ENCODE measurements at regions not wholly inside any gene's neighbourhood (a gene's known extent, or its start where the extent isn't known, plus 50 kb on each side); places are given as distances from the start of the nearest gene placed in this dataset.

DNA sequence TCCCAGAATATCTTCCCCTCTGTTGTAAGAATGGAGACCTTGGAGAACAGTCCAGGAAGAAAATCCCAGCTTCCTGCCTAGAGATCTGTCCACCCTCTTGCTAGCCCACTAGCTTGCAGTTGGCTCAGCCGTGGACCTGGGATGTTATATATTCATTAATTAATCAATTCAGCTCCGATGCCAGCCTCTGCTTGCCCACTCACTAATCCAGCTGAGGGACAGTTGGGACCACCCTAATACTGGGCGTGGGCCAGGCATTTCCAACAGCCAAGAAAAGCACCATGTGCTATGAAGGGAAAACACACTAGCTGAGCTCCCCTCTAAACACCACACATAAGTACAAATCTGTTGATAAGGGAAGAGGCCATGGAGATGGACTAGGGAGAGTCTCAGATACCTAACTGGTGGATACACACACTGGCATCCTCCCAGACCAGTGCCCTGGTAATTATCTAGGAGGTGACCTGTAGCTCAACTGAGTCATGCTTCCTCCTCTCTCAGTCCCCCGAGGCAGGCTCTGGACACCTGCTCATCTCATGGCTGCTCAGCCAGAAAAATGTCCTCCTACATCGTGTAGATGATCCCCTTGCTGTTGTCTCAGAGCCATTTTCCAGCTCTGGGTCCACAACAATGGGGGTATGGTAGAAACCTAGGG lies 78.9 kb downstream of the ANKRD60 start:
- Histone ChIP-seq H3K36me3 (ENCODE audit: insufficient read depth, low read length) (no peaks in the 10 kb centered on the region), H4K20me1 (ENCODE audit: insufficient read depth, low read length, poor library complexity, severe bottlenecking) (no peaks in the 10 kb centered on the region), H3K9me2 (replicated peaks; ENCODE audit: low read depth, low read length) (no peaks in the 10 kb centered on the region), H3K4me1 (ENCODE audit: insufficient read depth, low read length, poor library complexity, severe bottlenecking) (no peaks in the 10 kb centered on the region), H3K27me3 (ENCODE audit: insufficient read depth, low read length, poor library complexity, severe bottlenecking) (no peaks in the 10 kb centered on the region), H3K9me3 (ENCODE audit: insufficient read depth, low read depth, low read length) (no peaks in the 10 kb centered on the region), H3F3A (ENCODE audit: low read depth) (no peaks in the 10 kb centered on the region), H3K9ac (ENCODE audit: low read depth, low read length, poor library complexity, severe bottlenecking) (no peak overlapping the region), H3K79me2 (ENCODE audit: insufficient read depth, low read length) (no peaks in the 10 kb centered on the region), H2AFZ (ENCODE audit: low read length) (no peak overlapping the region), H3K4me3 (ENCODE audit: low read length, poor library complexity, severe bottlenecking) (no peak overlapping the region), H3K4me2 (ENCODE audit: low read depth, low read length, poor library complexity, severe bottlenecking) (no peak overlapping the region)
- TF ChIP-seq, protein P1, sequence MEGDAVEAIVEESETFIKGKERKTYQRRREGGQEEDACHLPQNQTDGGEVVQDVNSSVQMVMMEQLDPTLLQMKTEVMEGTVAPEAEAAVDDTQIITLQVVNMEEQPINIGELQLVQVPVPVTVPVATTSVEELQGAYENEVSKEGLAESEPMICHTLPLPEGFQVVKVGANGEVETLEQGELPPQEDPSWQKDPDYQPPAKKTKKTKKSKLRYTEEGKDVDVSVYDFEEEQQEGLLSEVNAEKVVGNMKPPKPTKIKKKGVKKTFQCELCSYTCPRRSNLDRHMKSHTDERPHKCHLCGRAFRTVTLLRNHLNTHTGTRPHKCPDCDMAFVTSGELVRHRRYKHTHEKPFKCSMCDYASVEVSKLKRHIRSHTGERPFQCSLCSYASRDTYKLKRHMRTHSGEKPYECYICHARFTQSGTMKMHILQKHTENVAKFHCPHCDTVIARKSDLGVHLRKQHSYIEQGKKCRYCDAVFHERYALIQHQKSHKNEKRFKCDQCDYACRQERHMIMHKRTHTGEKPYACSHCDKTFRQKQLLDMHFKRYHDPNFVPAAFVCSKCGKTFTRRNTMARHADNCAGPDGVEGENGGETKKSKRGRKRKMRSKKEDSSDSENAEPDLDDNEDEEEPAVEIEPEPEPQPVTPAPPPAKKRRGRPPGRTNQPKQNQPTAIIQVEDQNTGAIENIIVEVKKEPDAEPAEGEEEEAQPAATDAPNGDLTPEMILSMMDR (conservative IDR thresholded peaks at IDR 0.05; ENCODE audit: low read length), result no peak

DNA sequence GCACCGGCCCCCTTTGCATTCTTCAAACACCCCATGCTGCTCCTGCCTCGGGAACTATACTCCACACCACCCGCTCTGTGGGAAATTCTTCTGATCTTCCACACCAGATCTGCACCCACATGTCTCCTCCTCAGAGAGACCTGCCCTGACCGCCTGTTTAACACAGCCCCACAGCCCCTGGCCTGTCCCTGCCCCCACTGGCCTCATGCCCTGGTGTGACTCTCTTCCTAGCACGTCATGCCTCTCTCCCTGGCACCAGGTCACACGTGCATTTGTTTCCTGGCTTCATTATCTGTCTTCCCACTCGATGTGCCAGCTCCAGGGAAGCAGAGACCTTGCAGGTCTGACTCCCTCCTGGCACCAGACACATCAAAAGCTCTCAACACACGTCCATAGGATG lies 79.6 kb downstream of the ANKRD60 start:
- no peaks in the 10 kb centered on the region for H3K9me2 ChIP-seq (replicated peaks; ENCODE audit: low read depth, low read length)
- H4K20me1 ChIP-seq (ENCODE audit: insufficient read depth, low read length, poor library complexity, severe bottlenecking), result no peaks in the 10 kb centered on the region

GRCh38 chr20:58147628-58148370 lies 80.7 kb downstream of the ANKRD60 start:
- no peaks in the 10 kb centered on the region for H3F3A ChIP-seq (ENCODE audit: low read depth)

More for the DNA sequence above, 79.6 kb downstream of the ANKRD60 start:
- Histone ChIP-seq H3K9ac (ENCODE audit: low read depth, low read length, poor library complexity, severe bottlenecking) (no peak overlapping the region), H3K4me2 (ENCODE audit: low read depth, low read length, poor library complexity, severe bottlenecking) (no peak overlapping the region), H3K36me3 (ENCODE audit: insufficient read depth, low read length) (no peaks in the 10 kb centered on the region), H3K9me3 (ENCODE audit: insufficient read depth, low read depth, low read length) (no peaks in the 10 kb centered on the region), H2AFZ (ENCODE audit: low read length) (no peak overlapping the region), H3F3A (ENCODE audit: low read depth) (no peaks in the 10 kb centered on the region), H3K79me2 (ENCODE audit: insufficient read depth, low read length) (no peaks in the 10 kb centered on the region), H3K27me3 (ENCODE audit: insufficient read depth, low read length, poor library complexity, severe bottlenecking) (no peaks in the 10 kb centered on the region), H3K4me3 (ENCODE audit: low read length, poor library complexity, severe bottlenecking) (no peak overlapping the region), H3K4me1 (ENCODE audit: insufficient read depth, low read length, poor library complexity, severe bottlenecking) (no peaks in the 10 kb centered on the region)
- TF ChIP-seq, protein P1 (conservative IDR thresholded peaks at IDR 0.05; ENCODE audit: low read length), result no peak
- no peak for TF ChIP-seq EZH2phosphoT487 (IDR thresholded peaks at IDR 0.05; ENCODE audit: borderline replicate concordance)

More at GRCh38 chr20:58147628-58148370, 80.7 kb downstream of the ANKRD60 start:
- H3K36me3 ChIP-seq (ENCODE audit: insufficient read depth, low read length), result no peaks in the 10 kb centered on the region
- no peaks in the 10 kb centered on the region for H3K27me3 ChIP-seq (ENCODE audit: insufficient read depth, low read length, poor library complexity, severe bottlenecking)
- TF ChIP-seq EZH2phosphoT487 (IDR thresholded peaks at IDR 0.05; ENCODE audit: borderline replicate concordance), result no peak
- TF ChIP-seq, protein P1 (conservative IDR thresholded peaks at IDR 0.05; ENCODE audit: low read length), result no peak
- no peaks in the 10 kb centered on the region for H3K9me3 ChIP-seq (ENCODE audit: insufficient read depth, low read depth, low read length)
- H4K20me1 ChIP-seq (ENCODE audit: insufficient read depth, low read length, poor library complexity, severe bottlenecking), result no peaks in the 10 kb centered on the region
- no peaks in the 10 kb centered on the region for H3K4me1 ChIP-seq (ENCODE audit: insufficient read depth, low read length, poor library complexity, severe bottlenecking)
- no peaks in the 10 kb centered on the region for H3K79me2 ChIP-seq (ENCODE audit: insufficient read depth, low read length)
- H3K4me3 ChIP-seq (ENCODE audit: low read length, poor library complexity, severe bottlenecking), result no peak overlapping the region
- no peak overlapping the region for H3K4me2 ChIP-seq (ENCODE audit: low read depth, low read length, poor library complexity, severe bottlenecking)
- H2AFZ ChIP-seq (ENCODE audit: low read length), result no peak overlapping the region
- H3K9me2 ChIP-seq (replicated peaks; ENCODE audit: low read depth, low read length), result no peaks in the 10 kb centered on the region
- no peak overlapping the region for H3K9ac ChIP-seq (ENCODE audit: low read depth, low read length, poor library complexity, severe bottlenecking)
